Astrocyte (in vitro differentiated cells and primary cell): ENCODE measurements at regions not wholly inside any gene's neighbourhood (a gene's known extent, or its start where the extent isn't known, plus 50 kb on each side); places are given as distances from the start of the nearest gene placed in this dataset.
A peak's percentile ranks its signal among the peaks of the same experiment; 100 is the strongest.
"Not testable (repeated sequence)": the region's sequence is repeated elsewhere in the genome, so short reads cannot be mapped to it uniquely, and the experiment has no call there.

Experiments used
- DNase-seq: peaks from one replicate; pipeline ENCODE4 v3.0.0-alpha.2; 2010; ENCODE audit warnings: low read depth
- FAIRE-seq: peaks from 2 replicates; lab custom pipeline; 2011; peaks lifted over from hg19 to GRCh38; lab: Jason Lieb, UNC
- H2AFZ ChIP-seq: 2 replicates; pipeline ENCODE4 v1.6.0; 2012; ENCODE audit warnings: low read depth, low read length, inconsistent platforms
- H3K27ac ChIP-seq: 2 replicates; pipeline ENCODE4 v1.5.1; 2011; ENCODE audit warnings: low read depth, low read length, inconsistent platforms
- H3K27me3 ChIP-seq: 2 replicates; pipeline ENCODE4 v1.6.0; 2011; ENCODE audit warnings: low read length, inconsistent platforms; ENCODE audit not compliant: insufficient read depth
- H3K36me3 ChIP-seq: 2 replicates; pipeline ENCODE4 v1.5.1; 2011; ENCODE audit warnings: low read length, inconsistent platforms; ENCODE audit not compliant: insufficient read depth
- H3K4me1 ChIP-seq: 2 replicates; pipeline ENCODE4 v1.5.1; 2011; ENCODE audit warnings: low read length, inconsistent platforms; ENCODE audit not compliant: insufficient read depth
- H3K4me2 ChIP-seq: 2 replicates; pipeline ENCODE4 v1.6.0; 2012; ENCODE audit warnings: low read length, inconsistent platforms
- H3K4me3 ChIP-seq: 2 replicates; pipeline ENCODE4 v1.5.1; 2011; ENCODE audit warnings: low read depth, mild to moderate bottlenecking, low read length, inconsistent platforms; ENCODE audit not compliant: insufficient read depth
- H3K79me2 ChIP-seq: 2 replicates; pipeline ENCODE4 v1.6.0; 2012; ENCODE audit warnings: mild to moderate bottlenecking, low read length, inconsistent platforms; ENCODE audit not compliant: insufficient read depth
- H3K9ac ChIP-seq: 2 replicates; pipeline ENCODE4 v1.6.0; 2012; ENCODE audit warnings: mild to moderate bottlenecking, low read length, inconsistent platforms
- H3K9me3 ChIP-seq: 2 replicates; pipeline ENCODE4 v1.5.1; 2012; ENCODE audit warnings: low read depth, mild to moderate bottlenecking, low read length, inconsistent platforms; ENCODE audit not compliant: insufficient read depth
- H4K20me1 ChIP-seq: 2 replicates; pipeline ENCODE4 v1.6.0; 2012; ENCODE audit warnings: low read length, inconsistent platforms; ENCODE audit not compliant: insufficient read depth
- H3K27ac Mint-ChIP-seq: one replicate; pipeline ENCODE4 v1.8.0; 2021; ENCODE audit warnings: mild to moderate bottlenecking, mixed read lengths; ENCODE audit not compliant: unreplicated experiment
- H3K27me3 Mint-ChIP-seq: one replicate; pipeline ENCODE4 v1.8.0; 2021; ENCODE audit warnings: low read depth, mixed read lengths; ENCODE audit not compliant: unreplicated experiment
- H3K36me3 Mint-ChIP-seq: one replicate; pipeline ENCODE4 v1.8.0; 2021; ENCODE audit warnings: low read depth, mixed read lengths; ENCODE audit not compliant: unreplicated experiment
- H3K4me1 Mint-ChIP-seq: one replicate; pipeline ENCODE4 v1.8.0; 2021; ENCODE audit warnings: low read depth, mixed read lengths; ENCODE audit not compliant: unreplicated experiment
- H3K4me3 Mint-ChIP-seq: one replicate; pipeline ENCODE4 v1.8.0; 2021; ENCODE audit warnings: mild to moderate bottlenecking, moderate library complexity, mixed read lengths; ENCODE audit not compliant: unreplicated experiment
- H3K9me3 Mint-ChIP-seq: one replicate; pipeline ENCODE4 v1.8.0; 2021; ENCODE audit warnings: mild to moderate bottlenecking, mixed read lengths; ENCODE audit not compliant: unreplicated experiment
- EZH2 ChIP-seq: IDR thresholded peaks from 2 replicates; pipeline ENCODE4 v1.6.1; 2012; ENCODE audit warnings: mild to moderate bottlenecking, low read length, inconsistent platforms; ENCODE audit not compliant: insufficient read depth
- TF ChIP-seq, protein P1 (sequence below): IDR thresholded peaks from 2 replicates; pipeline ENCODE4 v1.5.1; 2011; ENCODE audit warnings: low read depth, mild to moderate bottlenecking, inconsistent platforms, low read length, moderate library complexity; ENCODE audit not compliant: insufficient read depth

- peaks cover 3% of the 10 kb centered on the region for H3K27me3 Mint-ChIP-seq
- Histone ChIP-seq H3K4me1 (no peaks in the 10 kb centered on the region), H2AFZ (no peak overlapping the region), H3K9me3 (peaks cover 3% of the 10 kb centered on the region), H3K27me3 (no peaks in the 10 kb centered on the region), H3K36me3 (no peaks in the 10 kb centered on the region), H4K20me1 (no peaks in the 10 kb centered on the region), H3K79me2 (no peaks in the 10 kb centered on the region), H3K27ac (no peak overlapping the region), H3K4me2 (no peak overlapping the region), H3K9ac (no peak overlapping the region), H3K4me3 (no peak overlapping the region)
- H3K4me1 Mint-ChIP-seq = peaks cover 6% of the 10 kb centered on the region
- TF ChIP-seq EZH2 = no peak
- TF ChIP-seq, protein P1, sequence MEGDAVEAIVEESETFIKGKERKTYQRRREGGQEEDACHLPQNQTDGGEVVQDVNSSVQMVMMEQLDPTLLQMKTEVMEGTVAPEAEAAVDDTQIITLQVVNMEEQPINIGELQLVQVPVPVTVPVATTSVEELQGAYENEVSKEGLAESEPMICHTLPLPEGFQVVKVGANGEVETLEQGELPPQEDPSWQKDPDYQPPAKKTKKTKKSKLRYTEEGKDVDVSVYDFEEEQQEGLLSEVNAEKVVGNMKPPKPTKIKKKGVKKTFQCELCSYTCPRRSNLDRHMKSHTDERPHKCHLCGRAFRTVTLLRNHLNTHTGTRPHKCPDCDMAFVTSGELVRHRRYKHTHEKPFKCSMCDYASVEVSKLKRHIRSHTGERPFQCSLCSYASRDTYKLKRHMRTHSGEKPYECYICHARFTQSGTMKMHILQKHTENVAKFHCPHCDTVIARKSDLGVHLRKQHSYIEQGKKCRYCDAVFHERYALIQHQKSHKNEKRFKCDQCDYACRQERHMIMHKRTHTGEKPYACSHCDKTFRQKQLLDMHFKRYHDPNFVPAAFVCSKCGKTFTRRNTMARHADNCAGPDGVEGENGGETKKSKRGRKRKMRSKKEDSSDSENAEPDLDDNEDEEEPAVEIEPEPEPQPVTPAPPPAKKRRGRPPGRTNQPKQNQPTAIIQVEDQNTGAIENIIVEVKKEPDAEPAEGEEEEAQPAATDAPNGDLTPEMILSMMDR = no peak
- no peaks in the 10 kb centered on the region for H3K36me3 Mint-ChIP-seq
- no peak overlapping the region for H3K4me3 Mint-ChIP-seq
- DNase-seq (no peak), FAIRE-seq (no peak)
- peaks cover 20% of the 10 kb centered on the region for H3K9me3 Mint-ChIP-seq
- H3K27ac Mint-ChIP-seq = no peak overlapping the region
Measured at GRCh38 chr13:111058796-111059506, 56.2 kb upstream of the ARHGEF7 start.

DNA sequence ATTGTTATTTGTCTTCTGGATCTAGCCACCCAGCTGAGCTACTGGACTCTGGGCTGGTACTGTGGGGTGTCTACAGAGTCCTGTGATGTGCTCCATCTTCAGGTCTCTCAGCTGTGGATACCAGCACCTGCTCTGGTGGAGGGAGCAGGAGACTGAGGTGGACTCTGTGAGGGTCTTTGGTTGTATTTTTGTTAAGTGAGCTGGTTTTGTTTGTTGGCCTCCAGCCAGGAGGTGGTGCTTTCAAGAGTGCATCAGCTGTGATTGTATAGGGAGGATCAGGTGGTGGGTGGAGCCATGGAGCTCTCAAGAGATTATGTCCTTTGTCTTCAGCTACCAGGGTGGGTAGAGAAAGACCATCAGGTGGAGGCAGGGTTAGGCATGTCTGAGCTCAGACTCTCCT lies 56.8 kb upstream of the ARHGEF7 start:
- H3K4me2 ChIP-seq, H2AFZ ChIP-seq, H3K27me3 Mint-ChIP-seq, H3K36me3 ChIP-seq, H3K4me3 Mint-ChIP-seq, H3K4me3 ChIP-seq, FAIRE-seq, H3K4me1 ChIP-seq, H3K4me1 Mint-ChIP-seq, H3K36me3 Mint-ChIP-seq, H3K79me2 ChIP-seq, H3K9ac ChIP-seq, H4K20me1 ChIP-seq, H3K27me3 ChIP-seq, H3K27ac ChIP-seq, DNase-seq, H3K9me3 ChIP-seq: not testable (repeated sequence)
- peak overlapping the region; percentile 49 for H3K27ac Mint-ChIP-seq
- peaks cover 20% of the 10 kb centered on the region for H3K9me3 Mint-ChIP-seq

GRCh38 chr13:111051726-111052232 lies 63.3 kb upstream of the ARHGEF7 start:
- not testable (repeated sequence) for H3K36me3 ChIP-seq, H3K9me3 Mint-ChIP-seq, FAIRE-seq, H3K36me3 Mint-ChIP-seq, H4K20me1 ChIP-seq, H3K27me3 ChIP-seq, H3K79me2 ChIP-seq, H3K27ac Mint-ChIP-seq, H3K27ac ChIP-seq, H3K27me3 Mint-ChIP-seq, H3K9ac ChIP-seq, H3K4me1 Mint-ChIP-seq, DNase-seq, H3K4me3 Mint-ChIP-seq, H3K4me2 ChIP-seq, H3K4me3 ChIP-seq, H3K4me1 ChIP-seq, H2AFZ ChIP-seq, H3K9me3 ChIP-seq
